ENCODE measurements at regions not wholly inside any gene's neighbourhood (a gene's known extent, or its start where the extent isn't known, plus 50 kb on each side); places are given as distances from the start of the nearest gene placed in this dataset.

- TF ChIP-seq CTCF (IDR thresholded peaks at IDR 0.05; ENCODE audit: borderline replicate concordance, extremely low read depth, low read length, poor library complexity, severe bottlenecking), result no peak
- no peak for TF ChIP-seq EZH2 (IDR thresholded peaks at IDR 0.05; ENCODE audit: borderline replicate concordance, low read depth, low read length, severe bottlenecking)
Measured at GRCh38 chr21:27804515-27804914, 837.6 kb upstream of the ADAMTS5 start.
